ENCODE measurements at regions not wholly inside any gene's neighbourhood (a gene's known extent, or its start where the extent isn't known, plus 50 kb on each side); places are given as distances from the start of the nearest gene placed in this dataset.

DNA sequence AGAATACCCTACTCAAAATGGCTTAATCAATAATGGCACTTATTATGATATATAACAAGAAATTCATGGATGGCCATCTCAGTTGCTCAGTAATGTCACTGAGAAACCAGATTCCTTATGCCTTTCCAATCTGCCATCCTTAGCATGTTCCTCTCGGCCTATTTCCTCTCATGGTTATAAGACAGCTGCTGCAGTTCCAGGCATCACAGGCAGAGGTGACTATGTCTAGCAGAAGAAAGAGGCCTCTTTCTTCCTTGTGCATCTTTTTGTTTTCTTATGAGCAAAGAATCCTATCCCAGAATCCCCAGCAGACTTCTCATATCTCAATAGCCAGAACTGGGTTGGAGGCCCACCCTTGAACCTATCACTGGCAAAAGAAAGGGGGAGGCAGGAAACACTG lies 310.6 kb upstream of the SPRED2 start:
- Histone ChIP-seq H3K4me3 (no peak overlapping the region), H3K4me1 (peaks cover 0 to 3% of the 10 kb centered on the region in 2 donors), H3K36me3 (no peaks in the 10 kb centered on the region), H3K9me3 (no peaks in the 10 kb centered on the region), H3K27ac (no peak overlapping the region), H3K27me3 (no peaks in the 10 kb centered on the region)
- in situ Hi-C loops (cut with MboI; ENCODE audit: low sequenced_read_pairs in 4 of 4) (no loop called here), intact Hi-C loops (cut with DNase I; ENCODE audit: low total_unique reads) (no loop called here)
- DNase-seq (no peak), ATAC-seq (no peak)
- TF ChIP-seq, protein P1, sequence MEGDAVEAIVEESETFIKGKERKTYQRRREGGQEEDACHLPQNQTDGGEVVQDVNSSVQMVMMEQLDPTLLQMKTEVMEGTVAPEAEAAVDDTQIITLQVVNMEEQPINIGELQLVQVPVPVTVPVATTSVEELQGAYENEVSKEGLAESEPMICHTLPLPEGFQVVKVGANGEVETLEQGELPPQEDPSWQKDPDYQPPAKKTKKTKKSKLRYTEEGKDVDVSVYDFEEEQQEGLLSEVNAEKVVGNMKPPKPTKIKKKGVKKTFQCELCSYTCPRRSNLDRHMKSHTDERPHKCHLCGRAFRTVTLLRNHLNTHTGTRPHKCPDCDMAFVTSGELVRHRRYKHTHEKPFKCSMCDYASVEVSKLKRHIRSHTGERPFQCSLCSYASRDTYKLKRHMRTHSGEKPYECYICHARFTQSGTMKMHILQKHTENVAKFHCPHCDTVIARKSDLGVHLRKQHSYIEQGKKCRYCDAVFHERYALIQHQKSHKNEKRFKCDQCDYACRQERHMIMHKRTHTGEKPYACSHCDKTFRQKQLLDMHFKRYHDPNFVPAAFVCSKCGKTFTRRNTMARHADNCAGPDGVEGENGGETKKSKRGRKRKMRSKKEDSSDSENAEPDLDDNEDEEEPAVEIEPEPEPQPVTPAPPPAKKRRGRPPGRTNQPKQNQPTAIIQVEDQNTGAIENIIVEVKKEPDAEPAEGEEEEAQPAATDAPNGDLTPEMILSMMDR (IDR thresholded peaks at IDR 0.05 in 4 of 5, conservative IDR thresholded peaks at IDR 0.05 in 1 of 5): no peak
- TF ChIP-seq POLR2A (IDR thresholded peaks at IDR 0.05): no peak

DNA sequence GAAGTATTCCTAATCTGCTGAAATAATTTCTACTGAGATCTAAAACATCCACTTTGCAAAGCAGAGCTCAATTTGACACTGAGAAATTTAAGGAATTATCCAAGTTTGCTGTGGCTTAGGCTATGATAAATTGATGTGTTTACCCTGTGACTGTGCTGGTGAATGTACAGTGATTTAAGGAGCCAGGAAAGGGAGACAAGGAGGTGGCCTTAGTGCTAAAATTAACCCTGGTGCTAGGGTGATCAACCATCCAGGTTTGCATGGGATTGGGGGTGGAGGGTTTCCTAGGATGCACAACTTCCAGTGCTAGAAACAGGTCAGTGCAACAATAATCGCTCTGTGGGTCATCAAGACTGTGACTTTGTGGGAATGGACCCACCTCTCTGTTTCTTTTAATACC lies 307.5 kb upstream of the SPRED2 start:
- TF ChIP-seq POLR2A (IDR thresholded peaks at IDR 0.05): no peak
- TF ChIP-seq, protein P1 (IDR thresholded peaks at IDR 0.05 in 4 of 5, conservative IDR thresholded peaks at IDR 0.05 in 1 of 5): no peak
- DNase-seq: no peak
- H3K4me3 ChIP-seq: no peak overlapping the region
- no peak overlapping the region for H3K27ac ChIP-seq
- intact Hi-C loops (cut with DNase I; ENCODE audit: low total_unique reads) (no loop called here), in situ Hi-C loops (cut with MboI; ENCODE audit: low sequenced_read_pairs in 4 of 4) (no loop called here)
- H3K27me3 ChIP-seq: no peaks in the 10 kb centered on the region
- no peaks in the 10 kb centered on the region for H3K4me1 ChIP-seq
- no peaks in the 10 kb centered on the region for H3K36me3 ChIP-seq
- no peaks in the 10 kb centered on the region for H3K9me3 ChIP-seq
- no peak for ATAC-seq

DNA sequence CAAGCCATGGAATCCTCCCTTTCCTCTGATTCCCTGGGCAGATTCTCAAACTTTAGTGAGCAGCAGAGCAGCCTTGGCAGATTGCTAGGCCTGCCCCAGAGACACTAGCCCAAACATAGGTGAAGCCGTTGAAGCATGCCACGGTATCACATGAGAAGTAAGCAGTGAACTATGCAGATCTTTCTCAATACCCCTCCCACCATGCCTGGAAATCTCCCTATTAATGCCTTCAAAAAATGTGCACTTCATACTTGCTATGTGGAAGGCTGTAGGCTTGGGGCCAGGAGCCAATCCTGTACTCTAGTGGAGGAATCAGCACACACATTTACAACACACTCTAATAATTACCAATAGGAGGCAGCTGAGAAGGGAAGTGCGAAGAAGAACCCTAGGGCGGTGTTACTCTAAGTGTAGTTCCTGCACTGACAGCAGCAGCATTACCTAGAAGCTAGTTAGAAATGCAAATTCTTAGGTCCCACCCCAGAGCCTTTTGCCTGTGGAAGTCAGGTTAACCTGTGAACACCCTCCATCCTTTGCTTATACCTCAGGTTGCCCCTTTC lies 305.1 kb upstream of the SPRED2 start:
- no peaks in the 10 kb centered on the region for H3K9me3 ChIP-seq
- no peaks in the 10 kb centered on the region for H3K4me1 ChIP-seq
- TF ChIP-seq POLR2A (IDR thresholded peaks at IDR 0.05): no peak
- TF ChIP-seq, protein P1 (IDR thresholded peaks at IDR 0.05 in 4 of 5, conservative IDR thresholded peaks at IDR 0.05 in 1 of 5): no peak
- DNase-seq (no peak), ATAC-seq (no peak)
- in situ Hi-C loops (cut with MboI; ENCODE audit: low sequenced_read_pairs in 4 of 4) (no loop called here), intact Hi-C loops (cut with DNase I; ENCODE audit: low total_unique reads) (no loop called here)
- H3K27ac ChIP-seq: no peak overlapping the region
- no peak overlapping the region for H3K4me3 ChIP-seq
- H3K36me3 ChIP-seq: no peaks in the 10 kb centered on the region
- H3K27me3 ChIP-seq: no peaks in the 10 kb centered on the region

DNA sequence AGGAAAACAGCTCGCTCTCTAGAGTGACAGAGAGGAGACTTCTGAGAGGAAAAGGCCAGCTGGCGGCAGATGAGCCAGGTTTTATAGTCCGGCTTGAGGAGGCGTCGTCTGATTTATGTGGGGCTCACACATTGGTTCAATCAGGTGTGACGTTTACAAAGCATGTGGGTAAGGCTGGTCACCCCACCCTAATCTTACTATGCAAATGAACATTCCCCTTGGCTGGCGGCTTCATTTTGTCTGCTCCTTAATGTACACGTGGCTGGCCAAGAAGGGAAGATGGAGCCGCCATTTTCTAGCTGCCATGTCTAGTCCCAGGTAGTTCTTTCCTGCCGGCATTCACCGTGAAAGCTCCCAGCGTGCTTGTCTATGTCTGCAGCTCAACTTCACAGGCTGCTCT lies 299.1 kb upstream of the SPRED2 start:
- Histone ChIP-seq H3K4me3 (no peak overlapping the region), H3K4me1 (peaks cover 5 to 18% of the 10 kb centered on the region in 2 donors), H3K27me3 (no peaks in the 10 kb centered on the region), H3K9me3 (no peaks in the 10 kb centered on the region), H3K36me3 (no peaks in the 10 kb centered on the region), H3K27ac (no peak overlapping the region)
- intact Hi-C loops (cut with DNase I; ENCODE audit: low total_unique reads) (no loop called here), in situ Hi-C loops (cut with MboI; ENCODE audit: low sequenced_read_pairs in 4 of 4) (no loop called here)
- no peak for DNase-seq
- TF ChIP-seq POLR2A (IDR thresholded peaks at IDR 0.05): no peak
- TF ChIP-seq, protein P1 (IDR thresholded peaks at IDR 0.05 in 4 of 5, conservative IDR thresholded peaks at IDR 0.05 in 1 of 5): no peak
- no peak for ATAC-seq

DNA sequence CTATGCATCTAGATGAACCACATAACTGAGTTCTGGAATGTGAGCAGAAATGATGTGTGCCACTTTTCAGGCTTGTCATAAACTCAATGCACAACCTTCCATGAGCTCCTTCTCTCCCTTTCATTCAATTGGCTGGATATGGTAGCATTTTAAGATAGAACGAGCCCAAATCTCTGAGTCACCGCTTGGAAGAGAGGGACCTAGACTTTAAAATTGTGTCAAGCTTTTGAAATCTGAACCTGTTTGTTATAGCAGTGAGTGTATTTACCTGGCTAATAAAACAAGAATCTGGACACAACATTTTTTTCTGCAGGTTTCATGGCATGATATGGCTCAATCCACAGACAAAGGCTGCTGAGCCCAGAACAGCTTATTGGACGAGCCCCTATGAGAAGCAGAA lies 297.8 kb upstream of the SPRED2 start:
- no peaks in the 10 kb centered on the region for H3K27me3 ChIP-seq
- intact Hi-C loops (cut with DNase I; ENCODE audit: low total_unique reads): no loop called here
- DNase-seq (no peak), ATAC-seq (no peak)
- peaks cover 5 to 18% of the 10 kb centered on the region in 2 donors for H3K4me1 ChIP-seq
- H3K27ac ChIP-seq: no peak overlapping the region
- no peaks in the 10 kb centered on the region for H3K9me3 ChIP-seq
- no peaks in the 10 kb centered on the region for H3K36me3 ChIP-seq
- TF ChIP-seq POLR2A (IDR thresholded peaks at IDR 0.05): no peak
- TF ChIP-seq, protein P1 (IDR thresholded peaks at IDR 0.05 in 4 of 5, conservative IDR thresholded peaks at IDR 0.05 in 1 of 5): no peak
- in situ Hi-C loops (cut with MboI; ENCODE audit: low sequenced_read_pairs in 4 of 4): no loop called here
- H3K4me3 ChIP-seq: no peak overlapping the region
